Choroid plexus epithelial cell (primary cell): ENCODE measurements at regions not wholly inside any gene's neighbourhood (a gene's known extent, or its start where the extent isn't known, plus 50 kb on each side); places are given as distances from the start of the nearest gene placed in this dataset.

ENCODE experiments used
- DNase-seq: peaks from one replicate; pipeline ENCODE4 v3.0.0-alpha.2; 2010; ENCODE audit warnings: low read depth
- H3K4me3 ChIP-seq: 2 replicates; pipeline ENCODE4 v1.5.1; 2011; ENCODE audit warnings: low read depth, mild to moderate bottlenecking, control low read depth, low read length, moderate library complexity
- TF ChIP-seq, protein P1 (sequence below): conservative IDR thresholded peaks from 2 replicates; pipeline ENCODE4 v1.5.1; 2011; ENCODE audit warnings: low read depth, mild to moderate bottlenecking, control low read depth, inconsistent platforms, low read length, moderate library complexity

DNA sequence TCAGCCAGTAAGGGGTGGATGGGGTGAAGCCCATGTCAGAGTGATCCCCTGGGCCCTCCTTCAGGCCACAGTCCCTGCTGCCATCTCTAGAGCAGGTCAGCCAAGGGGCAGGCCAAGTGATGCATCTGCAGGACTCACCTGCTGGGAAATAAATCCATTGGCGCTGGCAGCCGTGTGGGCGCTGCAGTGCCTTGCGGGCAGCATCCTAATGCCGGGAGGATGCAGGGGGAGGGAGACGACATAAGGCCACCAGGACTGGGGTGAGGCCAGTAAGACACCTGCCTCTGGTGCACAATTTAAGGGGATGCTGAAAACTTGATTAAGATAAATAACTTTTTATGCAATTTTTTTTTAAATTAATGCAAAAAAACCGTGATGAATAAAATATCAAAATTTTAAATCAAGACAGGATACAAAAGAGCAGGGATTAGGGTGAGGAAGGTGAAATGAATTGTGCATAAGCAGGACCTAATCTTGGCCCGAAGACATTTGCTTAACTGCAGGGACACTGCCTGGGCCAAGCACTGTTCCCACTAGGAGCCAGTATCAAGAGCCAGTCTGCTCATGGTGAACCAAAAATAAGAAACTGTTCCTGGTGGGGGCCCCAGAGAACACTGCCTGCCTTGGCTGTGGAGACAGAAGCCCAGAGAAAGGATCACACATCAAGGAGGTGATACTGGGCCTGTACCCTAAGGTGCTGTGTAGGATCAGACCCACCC lies 67.5 kb upstream of the CPLX2 start:
- DNase-seq, result no peak
- TF ChIP-seq, protein P1, sequence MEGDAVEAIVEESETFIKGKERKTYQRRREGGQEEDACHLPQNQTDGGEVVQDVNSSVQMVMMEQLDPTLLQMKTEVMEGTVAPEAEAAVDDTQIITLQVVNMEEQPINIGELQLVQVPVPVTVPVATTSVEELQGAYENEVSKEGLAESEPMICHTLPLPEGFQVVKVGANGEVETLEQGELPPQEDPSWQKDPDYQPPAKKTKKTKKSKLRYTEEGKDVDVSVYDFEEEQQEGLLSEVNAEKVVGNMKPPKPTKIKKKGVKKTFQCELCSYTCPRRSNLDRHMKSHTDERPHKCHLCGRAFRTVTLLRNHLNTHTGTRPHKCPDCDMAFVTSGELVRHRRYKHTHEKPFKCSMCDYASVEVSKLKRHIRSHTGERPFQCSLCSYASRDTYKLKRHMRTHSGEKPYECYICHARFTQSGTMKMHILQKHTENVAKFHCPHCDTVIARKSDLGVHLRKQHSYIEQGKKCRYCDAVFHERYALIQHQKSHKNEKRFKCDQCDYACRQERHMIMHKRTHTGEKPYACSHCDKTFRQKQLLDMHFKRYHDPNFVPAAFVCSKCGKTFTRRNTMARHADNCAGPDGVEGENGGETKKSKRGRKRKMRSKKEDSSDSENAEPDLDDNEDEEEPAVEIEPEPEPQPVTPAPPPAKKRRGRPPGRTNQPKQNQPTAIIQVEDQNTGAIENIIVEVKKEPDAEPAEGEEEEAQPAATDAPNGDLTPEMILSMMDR, result no peak
- no peak overlapping the region for H3K4me3 ChIP-seq

DNA sequence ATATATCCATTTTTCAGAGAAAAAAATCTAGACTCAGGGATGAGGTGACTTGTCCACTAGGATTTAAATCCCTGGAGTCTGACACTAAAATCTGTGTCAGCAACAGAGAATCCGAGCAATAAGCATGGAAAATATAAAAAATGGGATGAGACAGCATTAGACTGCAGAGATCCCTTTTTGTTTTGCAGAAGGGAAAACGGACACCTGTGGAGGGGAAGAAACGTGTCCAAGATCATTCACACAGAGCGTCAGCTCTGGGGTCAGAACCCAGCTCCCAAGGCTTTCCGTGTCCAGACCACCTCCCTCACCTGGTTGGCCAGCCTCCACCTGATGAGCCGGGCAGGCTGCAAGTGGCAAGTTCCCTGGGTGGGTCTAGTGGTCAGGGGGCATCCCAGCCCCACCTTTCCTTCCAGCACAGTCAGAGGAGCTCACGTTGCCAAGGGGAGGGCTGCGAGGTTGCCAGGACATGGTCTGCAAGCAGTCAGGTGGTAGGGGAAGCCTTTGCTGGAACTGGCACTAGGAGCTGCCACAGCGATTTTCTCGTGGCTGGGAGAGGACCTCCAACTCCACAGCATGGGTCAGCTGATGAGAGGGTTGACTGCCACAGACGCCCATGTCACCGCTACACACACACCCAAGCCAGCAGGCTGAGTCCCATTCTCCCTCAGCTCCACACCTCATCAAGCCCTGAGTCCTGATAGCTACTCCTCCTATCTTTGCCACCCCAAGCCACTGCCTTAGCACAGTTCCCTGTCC lies 65.9 kb upstream of the CPLX2 start:
- TF ChIP-seq, protein P1, result no peak

DNA sequence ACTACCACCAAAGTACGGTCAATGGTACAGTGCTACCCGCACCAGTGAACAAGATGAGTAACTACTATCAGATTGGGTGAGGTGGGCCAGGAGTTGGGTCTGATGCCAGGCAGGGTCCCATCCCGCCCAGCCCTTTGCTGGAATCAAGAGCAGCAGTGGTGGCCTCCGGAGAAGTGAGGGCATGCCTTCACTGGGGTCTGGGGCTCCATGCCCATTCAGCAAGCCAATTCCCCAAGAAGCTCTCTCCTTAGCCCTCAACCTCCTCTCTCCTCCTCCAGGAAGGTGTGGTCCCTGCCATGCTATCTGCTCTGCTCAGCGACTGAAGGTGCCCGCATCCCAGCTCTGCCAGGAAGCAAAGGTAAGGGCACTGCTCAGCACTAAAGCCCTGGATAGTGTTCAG lies 62.7 kb upstream of the CPLX2 start:
- DNase-seq, result no peak
- TF ChIP-seq, protein P1, result no peak
- H3K4me3 ChIP-seq, result no peak overlapping the region

More for the DNA sequence above, 65.9 kb upstream of the CPLX2 start:
- no peak for DNase-seq
- H3K4me3 ChIP-seq, result no peak overlapping the region

DNA sequence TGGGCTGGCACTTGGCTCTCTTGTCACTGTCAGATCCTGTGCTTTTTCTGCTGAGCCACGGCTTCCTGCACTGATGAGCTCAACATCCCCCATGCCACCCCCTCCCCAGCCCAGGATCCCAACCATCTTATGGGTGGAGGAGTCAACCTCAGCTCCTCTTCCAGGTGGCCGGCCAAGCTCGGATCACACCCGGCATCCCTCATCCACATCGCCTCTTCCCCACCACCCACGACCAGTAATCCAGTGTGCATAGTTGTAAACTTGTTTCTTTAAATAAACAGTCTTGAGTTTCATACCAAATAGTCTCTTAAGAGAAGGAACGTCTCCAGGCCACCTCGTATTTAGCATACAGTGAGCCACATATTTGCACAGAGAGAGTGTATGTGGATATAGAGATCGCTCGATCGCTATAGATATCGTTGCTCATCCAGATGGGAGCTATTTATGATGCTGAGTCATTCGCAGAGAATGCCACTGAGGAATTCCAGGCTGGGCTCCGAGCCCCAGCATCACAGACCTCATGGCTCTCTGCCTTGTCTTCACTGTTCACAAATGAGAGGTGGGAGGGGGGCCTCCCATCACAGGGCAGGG lies 61.8 kb upstream of the CPLX2 start:
- no peak overlapping the region for H3K4me3 ChIP-seq
- TF ChIP-seq, protein P1, result no peak
- DNase-seq, result peak; percentile 58

DNA sequence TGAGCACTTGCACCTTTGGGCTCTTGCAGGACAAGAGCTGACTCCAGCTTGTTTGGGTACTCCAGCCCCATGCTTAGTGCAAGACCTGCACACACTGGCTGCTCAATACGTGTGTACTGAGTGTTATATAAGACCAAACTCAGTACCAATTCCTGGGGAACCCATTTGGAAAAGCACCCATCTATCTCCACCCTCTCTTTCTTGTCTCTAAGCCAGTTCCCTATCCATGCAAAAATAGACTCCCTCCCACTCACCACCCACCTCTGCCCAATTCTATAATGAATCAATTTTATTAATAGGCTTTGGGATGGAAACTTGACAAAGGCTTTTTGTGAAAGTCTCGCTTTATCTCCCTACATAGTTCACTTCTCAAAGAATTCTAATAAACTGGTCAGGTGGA lies 60.9 kb upstream of the CPLX2 start:
- TF ChIP-seq, protein P1, result no peak
- H3K4me3 ChIP-seq, result no peak overlapping the region
- no peak for DNase-seq

DNA sequence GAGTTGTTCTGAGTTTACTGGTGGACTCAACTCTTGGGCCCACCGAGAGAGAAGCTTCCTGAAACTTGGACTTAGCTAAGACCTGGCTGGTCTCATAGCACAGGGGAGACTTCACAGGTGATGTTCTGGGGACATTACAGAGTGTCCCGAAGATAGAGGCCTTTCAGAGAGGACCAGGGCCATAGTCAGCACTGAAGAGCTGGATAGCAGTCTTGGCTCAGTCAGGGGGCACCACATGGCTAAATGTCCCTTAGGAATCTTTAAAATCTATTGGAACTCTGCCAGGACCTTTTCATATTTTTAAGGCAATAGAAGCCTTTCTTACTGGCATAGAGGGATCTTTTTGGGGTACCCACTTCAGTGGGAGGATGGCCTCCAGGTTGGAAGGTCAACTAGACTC lies 59.8 kb upstream of the CPLX2 start:
- DNase-seq, result no peak
- no peak overlapping the region for H3K4me3 ChIP-seq
- TF ChIP-seq, protein P1, result no peak
